ENCODE measurements at regions not wholly inside any gene's neighbourhood (a gene's known extent, or its start where the extent isn't known, plus 50 kb on each side); places are given as distances from the start of the nearest gene placed in this dataset.

- TF ChIP-seq POLR2A (IDR thresholded peaks at IDR 0.05): no peak
- TF ChIP-seq CTCF (IDR thresholded peaks at IDR 0.05): no peak
Observed at GRCh38 chr5:38607930-38608564, 51.6 kb upstream of the LIFR start.

Measured in right lobe of liver (tissue), 4 donors.